ENCODE measurements at regions not wholly inside any gene's neighbourhood (a gene's known extent, or its start where the extent isn't known, plus 50 kb on each side); places are given as distances from the start of the nearest gene placed in this dataset.

- no peak for TF ChIP-seq CTCF (IDR thresholded peaks at IDR 0.05)
- Histone ChIP-seq H3K9me3 (no peaks in the 10 kb centered on the region), H3K36me3 (no peaks in the 10 kb centered on the region), H3K27me3 (no peaks in the 10 kb centered on the region), H3K4me1 (no peaks in the 10 kb centered on the region), H3K4me3 (no peak overlapping the region), H3K27ac (no peak overlapping the region)
- intact Hi-C loops (cut with DNase I): no loop called here
- no peak for DNase-seq (ENCODE audit: low spot score in 2 of 2)
Observed at GRCh38 chr2:103823847-103824246, 1030.1 kb upstream of the POU3F3 start.

- Histone ChIP-seq H3K36me3 (no peaks in the 10 kb centered on the region), H3K4me1 (no peaks in the 10 kb centered on the region), H3K27me3 (no peaks in the 10 kb centered on the region), H3K4me3 (no peak overlapping the region), H3K9me3 (no peaks in the 10 kb centered on the region), H3K27ac (no peak overlapping the region)
- no peak for DNase-seq (ENCODE audit: low spot score in 2 of 2)
- intact Hi-C loops (cut with DNase I): no loop called here
- no peak for TF ChIP-seq CTCF (IDR thresholded peaks at IDR 0.05)
Observed at GRCh38 chr2:103847276-103847675, 1006.6 kb upstream of the POU3F3 start.

GRCh38 chr2:103859238-103859637 is 994.7 kb upstream of the POU3F3 start:
- H3K9me3 ChIP-seq: no peaks in the 10 kb centered on the region
- no peak overlapping the region for H3K27ac ChIP-seq
- H3K4me1 ChIP-seq: no peaks in the 10 kb centered on the region
- H3K4me3 ChIP-seq: no peak overlapping the region
- no peaks in the 10 kb centered on the region for H3K27me3 ChIP-seq
- no peak for DNase-seq (ENCODE audit: low spot score in 2 of 2)
- H3K36me3 ChIP-seq: no peaks in the 10 kb centered on the region
- TF ChIP-seq CTCF (IDR thresholded peaks at IDR 0.05): no peak
- intact Hi-C loops (cut with DNase I): no loop called here

GRCh38 chr2:103860016-103860415 is 993.9 kb upstream of the POU3F3 start:
- Histone ChIP-seq H3K9me3 (no peaks in the 10 kb centered on the region), H3K27ac (no peak overlapping the region), H3K36me3 (no peaks in the 10 kb centered on the region), H3K4me3 (no peak overlapping the region), H3K27me3 (no peaks in the 10 kb centered on the region), H3K4me1 (no peaks in the 10 kb centered on the region)
- no peak for DNase-seq (ENCODE audit: low spot score in 2 of 2)
- no peak for TF ChIP-seq CTCF (IDR thresholded peaks at IDR 0.05)
- intact Hi-C loops (cut with DNase I): no loop called here

GRCh38 chr2:103868396-103868795 is 985.5 kb upstream of the POU3F3 start:
- no peaks in the 10 kb centered on the region for H3K4me1 ChIP-seq
- H3K9me3 ChIP-seq: no peaks in the 10 kb centered on the region
- no peak overlapping the region for H3K4me3 ChIP-seq
- H3K27ac ChIP-seq: no peak overlapping the region
- TF ChIP-seq CTCF (IDR thresholded peaks at IDR 0.05): no peak
- no peaks in the 10 kb centered on the region for H3K27me3 ChIP-seq
- intact Hi-C loops (cut with DNase I): no loop called here
- no peaks in the 10 kb centered on the region for H3K36me3 ChIP-seq
- DNase-seq (ENCODE audit: low spot score in 2 of 2): no peak

GRCh38 chr2:103873716-103874351 is 980.1 kb upstream of the POU3F3 start:
- no peak overlapping the region for H3K4me3 ChIP-seq
- H3K27me3 ChIP-seq: no peaks in the 10 kb centered on the region
- DNase-seq (ENCODE audit: low spot score in 2 of 2): no peak
- no peaks in the 10 kb centered on the region for H3K36me3 ChIP-seq
- TF ChIP-seq CTCF (IDR thresholded peaks at IDR 0.05): no peak
- H3K9me3 ChIP-seq: no peaks in the 10 kb centered on the region
- intact Hi-C loops (cut with DNase I): no loop called here
- no peaks in the 10 kb centered on the region for H3K4me1 ChIP-seq
- H3K27ac ChIP-seq: no peak overlapping the region

Measured in ascending aorta (tissue), 2 donors.